ENCODE measurements at regions not wholly inside any gene's neighbourhood (a gene's known extent, or its start where the extent isn't known, plus 50 kb on each side); places are given as distances from the start of the nearest gene placed in this dataset.

DNA sequence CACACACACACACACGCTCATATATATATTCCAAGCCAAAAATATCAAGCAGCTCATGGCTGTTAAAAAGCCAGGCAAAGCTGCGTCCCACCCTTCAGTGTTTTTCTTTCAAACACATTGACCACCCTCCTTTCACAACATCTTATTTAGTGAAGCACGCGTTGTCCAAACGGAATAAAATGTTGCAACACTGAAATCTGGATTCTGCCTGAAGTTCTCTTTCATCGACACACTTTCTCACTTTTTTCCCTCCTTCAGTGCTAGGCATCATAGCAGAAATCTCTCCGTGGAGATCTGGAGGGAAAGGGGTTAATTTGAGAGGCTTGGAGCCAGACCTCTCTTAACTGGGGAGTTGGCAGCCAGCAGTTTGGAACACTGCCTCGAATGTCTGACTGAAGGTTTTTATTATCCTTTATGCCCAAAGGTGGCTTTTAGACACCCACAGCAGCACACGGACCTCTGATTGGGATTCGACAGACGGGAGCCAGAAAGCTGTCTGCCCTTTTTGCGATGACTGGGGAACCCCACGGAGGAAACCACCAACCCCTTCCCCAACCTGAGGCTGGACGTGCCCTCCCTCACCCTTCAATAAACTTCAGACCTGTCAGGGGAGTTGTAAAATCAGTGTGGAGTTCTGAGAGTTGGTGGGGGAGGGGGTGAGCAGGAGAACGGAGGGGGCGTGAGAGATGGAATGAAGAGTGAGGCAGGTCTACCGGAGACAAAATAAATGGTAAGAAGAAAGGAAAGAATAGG is 833.6 kb upstream of the SOX9 start:
- Histone ChIP-seq H3K9me3 (no peaks in the 10 kb centered on the region), H3K27ac (no peak overlapping the region), H3K36me3 (no peaks in the 10 kb centered on the region), H3K4me1 (no peaks in the 10 kb centered on the region), H3K4me3 (no peak overlapping the region), H3K27me3 (no peaks in the 10 kb centered on the region)
- DNase-seq, result no peak
- TF ChIP-seq CTCF (IDR thresholded peaks at IDR 0.05) (no peak), POLR2A (IDR thresholded peaks at IDR 0.05) (no peak)
- intact Hi-C loops (cut with DNase I; ENCODE audit: low total_unique reads), result no loop called here

GRCh38 chr17:71292006-71292405 is 828.8 kb upstream of the SOX9 start:
- TF ChIP-seq CTCF (IDR thresholded peaks at IDR 0.05), result no peak
- TF ChIP-seq POLR2A (IDR thresholded peaks at IDR 0.05), result no peak
- H3K9me3 ChIP-seq, result no peaks in the 10 kb centered on the region
- H3K4me1 ChIP-seq, result no peaks in the 10 kb centered on the region
- H3K36me3 ChIP-seq, result no peaks in the 10 kb centered on the region
- H3K27me3 ChIP-seq, result no peaks in the 10 kb centered on the region
- intact Hi-C loops (cut with DNase I; ENCODE audit: low total_unique reads), result no loop called here
- no peak for DNase-seq
- H3K4me3 ChIP-seq, result no peak overlapping the region
- H3K27ac ChIP-seq, result no peak overlapping the region

DNA sequence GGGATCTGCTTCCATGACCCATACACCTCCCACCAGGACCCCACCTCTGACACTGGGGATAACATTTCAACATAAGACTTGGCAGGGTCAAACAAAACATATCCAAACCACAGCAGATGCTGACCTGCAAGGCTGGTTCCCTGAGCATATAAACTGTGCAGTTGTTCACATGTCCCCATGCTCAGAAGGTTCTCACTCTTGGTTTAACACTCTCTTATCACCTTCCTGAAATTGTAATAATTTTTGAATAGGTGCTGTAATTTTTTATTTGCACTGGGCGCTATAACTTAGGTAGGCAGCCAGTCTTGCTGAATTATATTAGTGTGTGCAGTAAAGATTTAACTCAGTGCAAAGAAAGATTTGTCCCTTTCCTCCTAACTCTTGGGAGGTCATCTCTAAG is 824.8 kb upstream of the SOX9 start:
- Histone ChIP-seq H3K4me3 (no peak overlapping the region), H3K27ac (no peak overlapping the region), H3K36me3 (no peaks in the 10 kb centered on the region), H3K27me3 (no peaks in the 10 kb centered on the region), H3K4me1 (no peaks in the 10 kb centered on the region), H3K9me3 (no peaks in the 10 kb centered on the region)
- TF ChIP-seq POLR2A (IDR thresholded peaks at IDR 0.05), result no peak
- TF ChIP-seq CTCF (IDR thresholded peaks at IDR 0.05), result no peak
- intact Hi-C loops (cut with DNase I; ENCODE audit: low total_unique reads), result no loop called here
- DNase-seq, result no peak

DNA sequence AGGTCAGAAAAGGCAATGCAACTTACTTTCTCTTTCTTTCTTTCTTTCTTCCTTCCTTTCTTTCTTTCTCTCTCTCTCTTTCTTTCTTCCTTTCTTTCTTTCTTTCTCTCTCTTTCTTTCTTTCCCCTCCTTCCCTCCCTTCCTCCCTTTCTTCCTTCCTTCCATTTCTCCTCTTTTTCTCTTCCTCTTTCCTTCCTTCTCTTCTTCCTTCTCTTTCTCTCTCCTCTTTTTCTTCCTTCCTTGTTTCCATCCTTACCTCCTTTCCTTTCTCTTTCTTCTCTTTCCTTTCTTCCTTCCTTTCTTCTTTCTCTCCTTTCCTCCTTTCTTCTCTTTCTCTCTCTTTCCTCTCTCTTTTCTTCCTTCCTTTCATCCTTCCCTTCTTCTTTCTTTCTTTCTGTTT is 819.8 kb upstream of the SOX9 start:
- no peaks in the 10 kb centered on the region for H3K9me3 ChIP-seq
- no peak for DNase-seq
- no peak overlapping the region for H3K4me3 ChIP-seq

More for the DNA sequence above, 819.8 kb upstream of the SOX9 start:
- intact Hi-C loops (cut with DNase I; ENCODE audit: low total_unique reads), result no loop called here
- TF ChIP-seq CTCF (IDR thresholded peaks at IDR 0.05) (no peak), POLR2A (IDR thresholded peaks at IDR 0.05) (no peak)
- H3K27ac ChIP-seq, result no peak overlapping the region
- H3K4me1 ChIP-seq, result no peaks in the 10 kb centered on the region
- H3K27me3 ChIP-seq, result no peaks in the 10 kb centered on the region
- no peaks in the 10 kb centered on the region for H3K36me3 ChIP-seq

Data from uterus (tissue), 3 donors.